ENCODE measurements at regions not wholly inside any gene's neighbourhood (a gene's known extent, or its start where the extent isn't known, plus 50 kb on each side); places are given as distances from the start of the nearest gene placed in this dataset.

GRCh38 chr20:11035211-11035610 lies 361.4 kb upstream of the JAG1 start (continued):
- TF ChIP-seq CEBPZ (IDR thresholded peaks at IDR 0.05; ENCODE audit: low read depth, low read length) (no peak), JUNB (IDR thresholded peaks at IDR 0.05) (no peak), TBL1XR1 (IDR thresholded peaks at IDR 0.05; ENCODE audit: low read depth, low read length) (no peak)

DNA sequence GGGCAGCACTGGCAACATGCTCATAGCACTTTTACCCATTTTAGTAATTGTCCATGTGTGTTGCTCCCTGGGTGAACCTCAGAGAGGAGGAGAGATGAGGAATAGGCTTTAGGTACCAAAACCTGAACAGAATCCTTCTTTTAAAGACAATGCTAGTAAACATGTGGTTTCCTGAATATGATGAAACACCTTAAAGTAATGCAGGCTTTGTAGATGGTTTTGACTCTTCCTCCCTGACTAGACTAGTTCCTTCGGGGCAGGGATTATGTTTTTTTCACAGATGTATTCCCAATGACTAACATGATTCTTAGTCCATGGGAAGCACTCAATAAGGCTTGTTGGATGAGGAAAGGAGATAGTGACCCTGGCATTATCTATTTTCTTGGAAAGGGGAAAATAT lies 367.6 kb upstream of the JAG1 start:
- FAIRE-seq (no peak), ATAC-seq (no peak), DNase-seq (ENCODE audit: low read depth, low spot score) (no peak)
- in situ Hi-C loops (cut with MboI) (no loop called here), intact Hi-C loops (cut with micrococcal nuclease; ENCODE audit: unreplicated experiment) (no loop called here)
- 0% methylated on average over 1 of the region's 1 CpG for WGBS (ENCODE audit: insufficient coverage, insufficient replicate concordance, low lambda C conversion rate, missing lambda C conversion rate)
- Histone ChIP-seq H3K27ac (ENCODE audit: control insufficient read depth, insufficient read depth) (no peak overlapping the region), H3K4me3 (no peak overlapping the region), H3K27me3 (replicated peaks in 1 of 2; ENCODE audit: control insufficient read depth in 2 of 2, insufficient read depth in 2 of 2, low read length in 1 of 2) (no peaks in the 10 kb centered on the region), H3K4me2 (ENCODE audit: control insufficient read depth, insufficient read depth) (no peak overlapping the region), H3K36me3 (ENCODE audit: control insufficient read depth in 2 of 2, insufficient read depth in 2 of 2, low read length in 1 of 2) (no peaks in the 10 kb centered on the region), H3K9ac (ENCODE audit: control insufficient read depth, insufficient read depth, low read length) (no peak overlapping the region), H3K79me2 (ENCODE audit: control insufficient read depth, insufficient read depth, low read length) (no peaks in the 10 kb centered on the region), H4K20me1 (ENCODE audit: control insufficient read depth, insufficient read depth) (no peaks in the 10 kb centered on the region), H2AFZ (ENCODE audit: control insufficient read depth, low read depth, low read length) (no peak overlapping the region), H3K9me3 (replicated peaks; ENCODE audit: control insufficient read depth, insufficient read depth, low read length) (no peaks in the 10 kb centered on the region), H3K4me1 (ENCODE audit: control insufficient read depth, insufficient read depth, low read length) (no peaks in the 10 kb centered on the region)
- SMC1A ChIA-PET (ENCODE audit: uncharacterized antibody, unreplicated experiment), result no interaction called here
- TF ChIP-seq SIX5 (IDR thresholded peaks at IDR 0.05; ENCODE audit: low read depth, low read length, severe bottlenecking) (no peak), YBX1 (IDR thresholded peaks at IDR 0.05) (no peak), RUNX3 (IDR thresholded peaks at IDR 0.05; ENCODE audit: low read length) (no peak), POLR2AphosphoS2 (IDR thresholded peaks at IDR 0.05; ENCODE audit: low read depth, low read length) (no peak), RB1 (IDR thresholded peaks at IDR 0.05; ENCODE audit: borderline replicate concordance) (no peak), USF2 (IDR thresholded peaks at IDR 0.05; ENCODE audit: borderline replicate concordance, low read depth, low read length) (no peak), NFYB (IDR thresholded peaks at IDR 0.05; ENCODE audit: insufficient read depth, low read depth, low read length) (no peak), HDGF (IDR thresholded peaks at IDR 0.05) (no peak)
- BruUV-seq (replicated peaks), result no TSS peak
- CTCF ChIA-PET, result no interaction called here
- RAD21 ChIA-PET (ENCODE audit: unreplicated experiment), result no interaction called here
- POLR2A ChIA-PET, result no interaction called here

All from GM12878 (cell line).